GM12878 (cell line): ENCODE measurements at regions not wholly inside any gene's neighbourhood (a gene's known extent, or its start where the extent isn't known, plus 50 kb on each side); places are given as distances from the start of the nearest gene placed in this dataset.
A peak's percentile ranks its signal among the peaks of the same experiment; 100 is the strongest.

ENCODE experiments used
- ATAC-seq: fragments of 200-7000 bp; cut with Tn5 transposase; 3 replicates; pipeline ENCODE4 v1.9.1; 2020; ENCODE audit warnings: mild to moderate bottlenecking, moderate library complexity
- BruUV-seq: library from RNA; stranded (reverse); fragments of 400-500 nt; replicated peaks from 2 replicates; lab custom pipeline; 2021; lab: Mats Ljungman, UMichigan
- CTCF ChIA-PET: fragments of 300-600 bp; sonication (Branson Sonifier 250); formaldehyde crosslinking; extraction: SDS; loops from one replicate; lab custom pipeline; 2021; ENCODE audit warnings: inconsistent platforms; lab: Yijun Ruan, JAX
- POLR2A ChIA-PET: fragments of 350-600 bp; formaldehyde crosslinking; extraction: SDS; loops from one replicate; lab custom pipeline; 2021; ENCODE audit warnings: inconsistent platforms; lab: Charles Lee
- RAD21 ChIA-PET: fragments of 300-600 bp; sonication (Branson Sonifier 250); formaldehyde crosslinking; loops from one replicate; lab custom pipeline; 2023; ENCODE audit warnings: antibody characterized with exemption; ENCODE audit not compliant: unreplicated experiment; lab: Charles Lee
- SMC1A ChIA-PET: fragments of 300-600 bp; sonication (Branson Sonifier 250); formaldehyde crosslinking; loops from one replicate; lab custom pipeline; 2023; ENCODE audit not compliant: unreplicated experiment, uncharacterized antibody; lab: Charles Lee
- DNase-seq: peaks from one replicate; pipeline ENCODE4 v3.0.0-alpha.2; 2011; ENCODE audit warnings: low read depth, low spot score
- FAIRE-seq: peaks from 3 replicates; lab custom pipeline; 2011; peaks lifted over from hg19 to GRCh38; lab: Jason Lieb, UNC
- H2AFZ ChIP-seq: 2 replicates; pipeline ENCODE4 v1.6.0; 2011; ENCODE audit warnings: low read depth, low read length, control low read depth; ENCODE audit not compliant: control insufficient read depth
- H3K27ac ChIP-seq: 2 replicates; pipeline ENCODE4 v1.5.1; 2011; ENCODE audit warnings: control low read depth; ENCODE audit not compliant: control insufficient read depth, insufficient read depth
- H3K27me3 ChIP-seq, 2 experiments: replicated peaks in 1 of 2; 2 replicates each; pipeline versions ENCODE4 v1.6.0 to v1.6.1; 2011; ENCODE audit warnings: low read length in 1 of 2; ENCODE audit not compliant: control insufficient read depth in 2 of 2, insufficient read depth in 2 of 2
- H3K36me3 ChIP-seq, 2 experiments: 2 replicates each; pipeline ENCODE4 v1.5.1; 2011; ENCODE audit warnings: low read length in 1 of 2; ENCODE audit not compliant: control insufficient read depth in 2 of 2, insufficient read depth in 2 of 2
- H3K4me1 ChIP-seq: 2 replicates; pipeline ENCODE4 v1.6.1; 2011; ENCODE audit warnings: mild to moderate bottlenecking, low read length, moderate library complexity, mixed read lengths; ENCODE audit not compliant: control insufficient read depth, insufficient read depth
- H3K4me2 ChIP-seq: 2 replicates; pipeline ENCODE4 v1.6.0; 2011; ENCODE audit warnings: control low read depth; ENCODE audit not compliant: control insufficient read depth, insufficient read depth
- H3K4me3 ChIP-seq: fragments of 200-600 bp; sonication (generic); 2 replicates; pipeline ENCODE4 v1.5.1; 2016
- H3K79me2 ChIP-seq: 2 replicates; pipeline ENCODE4 v1.6.0; 2011; ENCODE audit warnings: low read length; ENCODE audit not compliant: control insufficient read depth, insufficient read depth
- H3K9ac ChIP-seq: 2 replicates; pipeline ENCODE4 v1.8.0; 2011; ENCODE audit warnings: low read length, control low read depth, mixed read lengths; ENCODE audit not compliant: control insufficient read depth, insufficient read depth
- H3K9me3 ChIP-seq: replicated peaks from 3 replicates; pipeline ENCODE4 v1.5.1; 2011; ENCODE audit warnings: mild to moderate bottlenecking, low read length; ENCODE audit not compliant: control insufficient read depth, insufficient read depth
- H4K20me1 ChIP-seq: 2 replicates; pipeline ENCODE4 v1.6.0; 2011; ENCODE audit not compliant: control insufficient read depth, insufficient read depth
- CHD1 ChIP-seq: IDR thresholded peaks from 2 replicates; pipeline ENCODE4 v1.6.1; 2012; ENCODE audit warnings: low read depth, low read length, improper control_type of control experiment
- CTCF ChIP-seq, 3 experiments: IDR thresholded peaks in 2 of 3; conservative IDR thresholded peaks in 1 of 3; 2 replicates each; pipeline ENCODE4 v1.5.1; 2011; ENCODE audit warnings: low read depth in 3 of 3, low read length in 3 of 3, mild to moderate bottlenecking in 3 of 3, control low read depth in 2 of 3, moderate library complexity in 2 of 3, inconsistent platforms in 1 of 3, mixed read lengths in 1 of 3; ENCODE audit not compliant: control insufficient read depth in 2 of 3, insufficient read depth in 1 of 3; ENCODE audit errors: extremely low read depth in 1 of 3
- MTA2 ChIP-seq: fragments of 450-650 bp; IDR thresholded peaks from 2 replicates; pipeline ENCODE4 v1.6.1; 2016; ENCODE audit warnings: low read depth, mild to moderate bottlenecking, moderate library complexity
- NFXL1 ChIP-seq: fragments of 450-650 bp; IDR thresholded peaks from 2 replicates; pipeline ENCODE4 v1.6.1; 2017; ENCODE audit warnings: antibody characterized with exemption, mild to moderate bottlenecking, borderline replicate concordance
- NKRF ChIP-seq: fragments of 450-650 bp; conservative IDR thresholded peaks from 2 replicates; pipeline ENCODE4 v1.6.1; 2017; ENCODE audit warnings: mild to moderate bottlenecking, moderate library complexity
- PML ChIP-seq: IDR thresholded peaks from 2 replicates; pipeline ENCODE4 v1.6.1; 2012; ENCODE audit warnings: low read length, inconsistent platforms
- RAD21 ChIP-seq: IDR thresholded peaks from 2 replicates; pipeline ENCODE4 v1.6.1; 2011; ENCODE audit warnings: mild to moderate bottlenecking, low read depth, low read length, moderate library complexity; ENCODE audit not compliant: insufficient read depth
- SMC3 ChIP-seq: IDR thresholded peaks from 2 replicates; pipeline ENCODE4 v1.6.1; 2011; ENCODE audit warnings: low read length, improper control_type of control experiment, borderline replicate concordance
- YY1 ChIP-seq: IDR thresholded peaks from 2 replicates; pipeline ENCODE4 v1.6.1; 2011; ENCODE audit warnings: low read depth, mild to moderate bottlenecking, low read length
- ZNF207 ChIP-seq: fragments of 450-650 bp; IDR thresholded peaks from 2 replicates; pipeline ENCODE4 v1.6.1; 2014; ENCODE audit warnings: antibody characterized with exemption, mild to moderate bottlenecking, borderline replicate concordance
- WGBS: methylation state at CpG from one replicate; pipeline ENCODE4 v1.1.6; 2016; ENCODE audit warnings: low lambda C conversion rate; ENCODE audit not compliant: insufficient replicate concordance, insufficient coverage; ENCODE audit errors: missing lambda C conversion rate; 5-methylcytosine and 5-hydroxymethylcytosine counted together
- in situ Hi-C: fragments of 300-500 bp; cut with MboI; formaldehyde crosslinking; loops from 9 replicates; pipeline ENCODE4 v1.14.3; 2018; ENCODE audit warnings: mixed read lengths
- intact Hi-C: fragments of 100-400 bp; cut with micrococcal nuclease; formaldehyde crosslinking; loops from one replicate; pipeline ENCODE4 v1.14.2; 2022; ENCODE audit not compliant: unreplicated experiment

GRCh38 chr6:99868074-99868702 is 125.8 kb downstream of the MCHR2 start:
- Histone ChIP-seq H3K79me2 (no peaks in the 10 kb centered on the region), H2AFZ (no peak overlapping the region), H3K27me3 (no peaks in the 10 kb centered on the region; a peak in 2 of 4 replicates), H4K20me1 (no peaks in the 10 kb centered on the region), H3K9me3 (no peaks in the 10 kb centered on the region), H3K9ac (no peak overlapping the region), H3K4me1 (no peaks in the 10 kb centered on the region), H3K36me3 (no peaks in the 10 kb centered on the region), H3K4me2 (no peak overlapping the region), H3K4me3 (no peak overlapping the region), H3K27ac (no peak overlapping the region)
- 4% methylated on average over 13 of the region's 13 CpGs for WGBS
- FAIRE-seq (peak; percentile 7), DNase-seq (peak; percentile 2), ATAC-seq (peak; percentile 90)
- RAD21 ChIA-PET: interaction anchor here (0.7 to 3.7 kb wide), 10 partner anchors 9 to 852 kb away, joined by 3 to 38 read pairs (median 4); no protein-coding TSS in a partner anchor
- in situ Hi-C loops: loop anchor here (5.0 kb wide), 1 partner anchor 234 kb away; no protein-coding TSS in a partner anchor
- SMC1A ChIA-PET: interaction anchor here (0.6 to 4.7 kb wide), 12 partner anchors 15 to 1482 kb away, joined by 3 to 51 read pairs (median 4); no protein-coding TSS in a partner anchor
- BruUV-seq: no TSS peak
- POLR2A ChIA-PET: no interaction called here
- intact Hi-C loops: loop anchor here (1.0 to 5.0 kb wide), 4 partner anchors 37 to 794 kb away; no protein-coding TSS in a partner anchor
- CTCF ChIA-PET: interaction anchor here (0.6 to 5.8 kb wide), 43 partner anchors 10 to 796 kb away, joined by 3 to 104 read pairs (median 4); partner anchors contain the start of gene MCHR2
- TF ChIP-seq NKRF (no peak), MTA2 (no peak), NFXL1 (no peak), PML (no peak), CTCF (IDR thresholded peaks at IDR 0.05 in 2 of 3, conservative IDR thresholded peaks at IDR 0.05 in 1 of 3; ENCODE audit: control insufficient read depth in 2 of 3, extremely low read depth in 1 of 3, insufficient read depth in 1 of 3, low read depth in 3 of 3, low read length in 3 of 3) (peak; percentile 67 to 85 (median 75); a peak in 5 of 6 replicates), ZNF207 (no peak), YY1 (0 out of 2 replicates have a peak, but pooled peaks have one; percentile 39), CHD1 (no peak), RAD21 (peak; percentile 71), SMC3 (peak; percentile 48; the same call in 1 of the 2 replicates)
